Rectal smooth muscle tissue (tissue), 1 donor: ENCODE measurements at regions not wholly inside any gene's neighbourhood (a gene's known extent, or its start where the extent isn't known, plus 50 kb on each side); places are given as distances from the start of the nearest gene placed in this dataset.

Experiments used
- H3K27ac ChIP-seq: one replicate; pipeline ENCODE4 v1.7.0; 2013; ENCODE audit warnings: low read depth, low read length, inconsistent platforms
- H3K27me3 ChIP-seq: one replicate; pipeline ENCODE4 v1.7.0; 2013; ENCODE audit warnings: low read length; ENCODE audit not compliant: control insufficient read depth, insufficient read depth
- H3K36me3 ChIP-seq: one replicate; pipeline ENCODE4 v1.7.0; 2013; ENCODE audit warnings: low read length; ENCODE audit not compliant: control insufficient read depth, insufficient read depth
- H3K4me1 ChIP-seq: one replicate; pipeline ENCODE4 v1.7.0; 2013; ENCODE audit warnings: low read length; ENCODE audit not compliant: control insufficient read depth, insufficient read depth
- H3K4me3 ChIP-seq: one replicate; pipeline ENCODE4 v1.7.0; 2013; ENCODE audit warnings: low read length
- H3K9ac ChIP-seq: one replicate; pipeline ENCODE4 v1.7.0; 2013; ENCODE audit warnings: low read length

- Histone ChIP-seq H3K9ac (no peak overlapping the region), H3K4me1 (no peaks in the 10 kb centered on the region), H3K4me3 (no peak overlapping the region), H3K27ac (no peak overlapping the region), H3K36me3 (no peaks in the 10 kb centered on the region), H3K27me3 (no peaks in the 10 kb centered on the region)
Measured at GRCh38 chr4:34724491-34724890, 1519.8 kb downstream of the ARAP2 start.

DNA sequence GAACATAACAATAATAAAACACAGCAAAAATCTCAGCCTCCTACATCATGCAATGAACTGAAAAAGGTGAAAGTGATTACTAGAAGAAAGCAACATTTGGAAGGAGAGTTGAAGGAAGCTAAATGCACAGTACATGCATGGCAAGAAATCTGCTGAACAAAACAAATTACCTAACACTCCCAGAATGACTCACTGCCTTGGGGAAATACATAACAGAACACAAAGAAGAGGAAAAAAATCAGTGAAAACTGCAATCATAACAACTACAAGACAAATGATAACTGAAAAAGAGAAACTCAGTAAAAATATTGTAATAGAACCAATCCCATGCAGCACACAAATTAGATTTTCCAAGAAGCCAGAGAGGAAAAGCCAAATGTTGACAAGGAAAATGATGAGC lies 1513.2 kb downstream of the ARAP2 start:
- Histone ChIP-seq H3K27ac (no peak overlapping the region), H3K4me1 (no peaks in the 10 kb centered on the region), H3K4me3 (no peak overlapping the region), H3K36me3 (no peaks in the 10 kb centered on the region), H3K27me3 (no peaks in the 10 kb centered on the region), H3K9ac (no peak overlapping the region)

DNA sequence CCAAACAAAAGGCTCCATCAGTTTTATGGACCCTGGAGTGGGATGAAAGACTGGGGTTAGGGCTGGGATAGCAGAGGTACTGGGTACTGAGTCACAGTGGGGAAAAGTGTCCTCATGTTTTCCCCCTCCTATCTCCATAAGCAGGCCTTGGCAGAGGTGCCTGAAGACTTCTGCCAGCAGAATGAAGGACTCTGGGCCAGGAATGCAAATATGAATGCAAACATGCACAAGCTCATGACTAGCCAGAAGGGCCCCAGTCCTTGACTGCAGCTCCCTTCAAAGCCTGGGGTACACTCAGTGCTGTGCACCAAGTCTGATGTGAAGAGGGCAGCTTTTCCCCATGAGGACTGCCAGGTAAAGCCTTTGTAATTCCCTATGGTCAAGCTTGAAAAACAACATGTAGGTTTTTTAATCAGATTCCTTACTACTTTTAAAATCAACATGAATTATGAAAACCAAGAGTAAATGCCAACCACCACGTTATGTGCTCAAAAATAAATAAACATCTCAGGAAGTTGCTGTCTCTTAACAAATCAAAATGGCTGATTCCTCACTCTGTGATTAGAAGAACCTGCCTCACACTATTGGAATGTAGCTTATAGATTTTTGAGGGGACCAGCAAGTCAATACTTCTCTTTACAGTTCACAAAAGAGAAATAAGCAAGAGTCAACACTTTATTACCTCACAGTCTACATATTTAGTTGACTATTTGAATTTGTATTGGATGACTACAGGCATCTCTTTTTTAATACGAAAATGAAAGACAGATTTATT lies 1512.0 kb downstream of the ARAP2 start:
- H3K36me3 ChIP-seq, result no peaks in the 10 kb centered on the region
- H3K4me1 ChIP-seq, result no peaks in the 10 kb centered on the region
- H3K27ac ChIP-seq, result no peak overlapping the region
- H3K9ac ChIP-seq, result no peak overlapping the region
- H3K27me3 ChIP-seq, result no peaks in the 10 kb centered on the region
- H3K4me3 ChIP-seq, result no peak overlapping the region

- Histone ChIP-seq H3K27ac (no peak overlapping the region), H3K9ac (no peak overlapping the region), H3K36me3 (no peaks in the 10 kb centered on the region), H3K4me3 (no peak overlapping the region), H3K27me3 (no peaks in the 10 kb centered on the region), H3K4me1 (no peaks in the 10 kb centered on the region)
Measured at GRCh38 chr4:34733185-34733941, 1511.0 kb downstream of the ARAP2 start.

DNA sequence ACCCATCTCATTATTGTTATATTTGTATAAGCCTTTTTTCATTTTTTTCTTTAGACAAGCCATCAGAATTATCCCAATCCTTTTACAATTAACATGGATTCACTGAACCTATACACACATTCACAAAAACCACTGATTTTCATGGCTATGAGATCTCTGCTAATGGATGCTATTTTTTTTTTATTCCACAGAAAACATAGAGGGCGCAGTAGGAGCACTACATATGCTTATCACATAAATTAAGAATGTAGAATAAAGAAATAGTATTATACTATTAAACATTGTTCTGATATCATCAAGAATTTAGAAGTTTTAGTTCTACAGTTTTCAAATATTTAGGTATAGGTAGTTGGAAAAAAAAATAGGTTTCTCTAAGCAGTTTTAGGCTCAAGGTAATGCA lies 1477.4 kb downstream of the ARAP2 start:
- Histone ChIP-seq H3K36me3 (no peaks in the 10 kb centered on the region), H3K27ac (no peak overlapping the region), H3K9ac (no peak overlapping the region), H3K4me3 (no peak overlapping the region), H3K27me3 (no peaks in the 10 kb centered on the region), H3K4me1 (no peaks in the 10 kb centered on the region)

GRCh38 chr4:34767407-34767806 lies 1476.9 kb downstream of the ARAP2 start:
- Histone ChIP-seq H3K4me1 (no peaks in the 10 kb centered on the region), H3K9ac (no peak overlapping the region), H3K4me3 (no peak overlapping the region), H3K27me3 (no peaks in the 10 kb centered on the region), H3K27ac (no peak overlapping the region), H3K36me3 (no peaks in the 10 kb centered on the region)

- no peaks in the 10 kb centered on the region for H3K36me3 ChIP-seq
- H3K9ac ChIP-seq, result no peak overlapping the region
- H3K4me1 ChIP-seq, result no peaks in the 10 kb centered on the region
- no peaks in the 10 kb centered on the region for H3K27me3 ChIP-seq
- no peak overlapping the region for H3K4me3 ChIP-seq
- H3K27ac ChIP-seq, result no peak overlapping the region
Measured at GRCh38 chr4:34771632-34772031, 1472.7 kb downstream of the ARAP2 start.

DNA sequence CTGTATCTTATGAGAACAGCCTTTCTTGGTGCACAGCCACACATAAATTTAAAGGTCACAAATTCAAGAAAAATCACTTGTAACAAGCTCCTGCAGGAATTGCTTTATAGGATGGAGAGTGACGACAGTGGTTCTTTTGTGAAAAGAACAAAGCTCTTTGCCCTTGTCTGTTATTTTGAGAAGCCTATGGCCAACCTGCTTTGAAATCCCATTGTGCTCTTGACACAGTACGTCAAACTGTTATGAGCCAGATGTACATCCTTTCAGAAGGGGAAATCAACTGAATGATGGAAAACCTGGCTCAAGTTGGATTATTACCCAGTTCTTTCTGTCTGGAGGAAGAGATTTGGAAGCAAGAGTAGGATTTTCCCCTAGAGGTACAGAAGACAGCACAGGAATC lies 1454.2 kb downstream of the ARAP2 start:
- Histone ChIP-seq H3K27me3 (no peaks in the 10 kb centered on the region), H3K4me3 (no peak overlapping the region), H3K36me3 (no peaks in the 10 kb centered on the region), H3K9ac (no peak overlapping the region), H3K4me1 (no peaks in the 10 kb centered on the region), H3K27ac (no peak overlapping the region)

DNA sequence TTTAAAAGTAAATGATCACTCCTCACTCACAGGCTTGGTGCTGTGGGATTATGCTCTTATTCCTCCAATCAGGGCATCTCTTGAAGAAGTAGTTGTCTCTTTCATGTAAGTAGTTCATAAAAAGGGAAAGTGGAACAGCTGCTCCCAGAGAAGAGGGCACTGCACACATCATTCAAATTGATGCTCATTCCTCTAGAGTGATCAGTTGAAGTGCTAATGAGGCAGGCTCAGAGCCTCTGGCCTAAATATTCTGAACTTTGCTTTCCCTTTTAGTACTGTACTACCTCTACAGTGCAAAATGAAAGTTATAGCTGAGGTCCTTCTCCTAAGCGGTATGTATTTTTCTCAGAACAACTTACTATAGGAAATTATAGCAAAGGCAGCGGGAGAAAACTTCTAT lies 1453.1 kb downstream of the ARAP2 start:
- no peak overlapping the region for H3K4me3 ChIP-seq
- H3K36me3 ChIP-seq, result no peaks in the 10 kb centered on the region
- H3K9ac ChIP-seq, result no peak overlapping the region
- no peaks in the 10 kb centered on the region for H3K4me1 ChIP-seq
- H3K27me3 ChIP-seq, result no peaks in the 10 kb centered on the region
- no peak overlapping the region for H3K27ac ChIP-seq

- no peaks in the 10 kb centered on the region for H3K4me1 ChIP-seq
- H3K4me3 ChIP-seq, result no peak overlapping the region
- H3K36me3 ChIP-seq, result no peaks in the 10 kb centered on the region
- no peak overlapping the region for H3K27ac ChIP-seq
- H3K27me3 ChIP-seq, result no peaks in the 10 kb centered on the region
- no peak overlapping the region for H3K9ac ChIP-seq
Measured at GRCh38 chr4:34800953-34801352, 1443.4 kb downstream of the ARAP2 start.

DNA sequence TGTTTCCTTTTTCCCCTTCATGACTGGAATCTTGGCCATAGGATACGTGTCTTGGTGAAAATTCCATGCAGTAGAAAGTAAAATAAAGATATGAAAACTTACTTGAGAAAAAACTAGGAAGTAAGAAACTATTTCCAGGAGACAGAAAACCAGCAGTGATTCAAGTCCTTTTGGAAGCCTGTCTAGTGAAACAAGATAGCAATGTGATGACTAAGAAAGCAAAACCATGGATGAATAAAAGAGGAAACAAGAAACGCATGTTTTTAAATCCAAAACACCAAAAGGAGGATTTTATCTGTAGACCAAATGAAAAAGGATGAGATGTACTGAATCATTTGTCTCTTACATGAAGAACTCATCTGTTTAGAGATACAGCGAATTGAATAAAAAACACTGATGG lies 1430.0 kb downstream of the ARAP2 start:
- Histone ChIP-seq H3K36me3 (no peaks in the 10 kb centered on the region), H3K27me3 (no peaks in the 10 kb centered on the region), H3K4me1 (no peaks in the 10 kb centered on the region)

GRCh38 chr4:34824515-34824914 lies 1419.8 kb downstream of the ARAP2 start:
- H3K9ac ChIP-seq, result no peak overlapping the region
- no peaks in the 10 kb centered on the region for H3K4me1 ChIP-seq
- H3K27ac ChIP-seq, result no peak overlapping the region
- H3K36me3 ChIP-seq, result no peaks in the 10 kb centered on the region
- no peaks in the 10 kb centered on the region for H3K27me3 ChIP-seq
- H3K4me3 ChIP-seq, result no peak overlapping the region

More for the DNA sequence above, 1430.0 kb downstream of the ARAP2 start:
- no peak overlapping the region for H3K9ac ChIP-seq
- no peak overlapping the region for H3K27ac ChIP-seq
- no peak overlapping the region for H3K4me3 ChIP-seq

GRCh38 chr4:34826660-34827059 lies 1417.7 kb downstream of the ARAP2 start:
- no peaks in the 10 kb centered on the region for H3K27me3 ChIP-seq
- H3K9ac ChIP-seq, result no peak overlapping the region
- H3K36me3 ChIP-seq, result no peaks in the 10 kb centered on the region
- H3K4me1 ChIP-seq, result no peaks in the 10 kb centered on the region
- H3K27ac ChIP-seq, result no peak overlapping the region
- H3K4me3 ChIP-seq, result no peak overlapping the region
